ENCODE measurements at regions not wholly inside any gene's neighbourhood (a gene's known extent, or its start where the extent isn't known, plus 50 kb on each side); places are given as distances from the start of the nearest gene placed in this dataset.

DNA sequence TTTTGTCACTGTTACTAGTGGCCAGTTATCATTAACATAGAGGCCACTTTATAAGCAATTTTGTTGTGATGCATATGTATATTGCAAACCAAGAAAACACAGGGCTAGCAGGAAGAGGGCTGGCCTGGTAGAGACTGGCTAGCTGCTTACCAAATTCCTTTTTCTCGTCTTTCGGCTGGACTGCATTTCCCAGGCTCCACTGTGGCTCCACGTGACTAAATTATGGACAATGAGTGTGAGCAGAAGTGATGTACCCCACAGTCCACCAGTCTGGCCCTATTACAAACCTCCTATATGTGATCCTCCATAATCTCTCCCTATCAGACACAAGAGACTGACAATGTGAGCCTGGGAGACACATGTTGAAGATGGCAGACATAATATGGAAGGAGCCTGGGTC, 257.0 kb downstream of the MFSD1 start:
- TF ChIP-seq OSR2 (tag by site-specific recombination; IDR thresholded peaks at IDR 0.05) (no peak), ZNF341 (tag by site-specific recombination; IDR thresholded peaks at IDR 0.05; ENCODE audit: low read depth) (no peak), ZFP41 (tag by site-specific recombination; IDR thresholded peaks at IDR 0.05; ENCODE audit: borderline replicate concordance) (no peak), ZNF169 (tag by site-specific recombination; IDR thresholded peaks at IDR 0.05) (no peak)
- TF ChIP-seq, protein P1, sequence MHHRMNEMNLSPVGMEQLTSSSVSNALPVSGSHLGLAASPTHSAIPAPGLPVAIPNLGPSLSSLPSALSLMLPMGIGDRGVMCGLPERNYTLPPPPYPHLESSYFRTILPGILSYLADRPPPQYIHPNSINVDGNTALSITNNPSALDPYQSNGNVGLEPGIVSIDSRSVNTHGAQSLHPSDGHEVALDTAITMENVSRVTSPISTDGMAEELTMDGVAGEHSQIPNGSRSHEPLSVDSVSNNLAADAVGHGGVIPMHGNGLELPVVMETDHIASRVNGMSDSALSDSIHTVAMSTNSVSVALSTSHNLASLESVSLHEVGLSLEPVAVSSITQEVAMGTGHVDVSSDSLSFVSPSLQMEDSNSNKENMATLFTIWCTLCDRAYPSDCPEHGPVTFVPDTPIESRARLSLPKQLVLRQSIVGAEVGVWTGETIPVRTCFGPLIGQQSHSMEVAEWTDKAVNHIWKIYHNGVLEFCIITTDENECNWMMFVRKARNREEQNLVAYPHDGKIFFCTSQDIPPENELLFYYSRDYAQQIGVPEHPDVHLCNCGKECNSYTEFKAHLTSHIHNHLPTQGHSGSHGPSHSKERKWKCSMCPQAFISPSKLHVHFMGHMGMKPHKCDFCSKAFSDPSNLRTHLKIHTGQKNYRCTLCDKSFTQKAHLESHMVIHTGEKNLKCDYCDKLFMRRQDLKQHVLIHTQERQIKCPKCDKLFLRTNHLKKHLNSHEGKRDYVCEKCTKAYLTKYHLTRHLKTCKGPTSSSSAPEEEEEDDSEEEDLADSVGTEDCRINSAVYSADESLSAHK (tag by site-specific recombination; IDR thresholded peaks at IDR 0.05): no peak
- POLR2A ChIA-PET: no interaction called here
- CTCF ChIA-PET: interaction anchor here (0.6 kb wide), 1 partner anchor 149 kb away, joined by 3 read pairs; no protein-coding TSS in a partner anchor

DNA sequence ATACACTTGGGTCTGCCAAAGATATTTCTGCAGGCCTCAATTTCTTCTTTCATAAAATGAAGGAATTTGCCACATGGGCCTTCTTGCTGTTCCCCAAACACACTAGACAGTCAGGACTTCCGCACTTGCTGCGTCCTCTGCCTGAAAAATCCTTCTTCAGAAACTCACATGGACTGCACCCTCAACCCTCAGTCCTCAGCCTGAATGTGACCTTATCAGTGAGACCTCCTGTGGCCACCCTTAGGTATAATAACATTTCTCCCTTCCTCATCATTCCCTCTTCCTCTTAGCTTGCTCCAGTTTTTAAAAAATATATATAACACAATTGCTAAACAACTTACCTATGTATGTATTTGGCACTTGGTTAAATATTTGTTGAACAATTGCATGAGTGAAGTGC, 257.5 kb downstream of the MFSD1 start:
- H3K4me3 ChIP-seq (ENCODE audit: low read depth, low read length): no peak overlapping the region
- TF ChIP-seq ZSCAN16 (tag by site-specific recombination; IDR thresholded peaks at IDR 0.05) (no peak), KLF1 (tag by site-specific recombination; IDR thresholded peaks at IDR 0.05) (no peak), GLI4 (tag by site-specific recombination; IDR thresholded peaks at IDR 0.05) (no peak), ZNF157 (tag by site-specific recombination; IDR thresholded peaks at IDR 0.05) (no peak), ZNF585B (tag by site-specific recombination; IDR thresholded peaks at IDR 0.05) (no peak), ZNF600 (tag by site-specific recombination; IDR thresholded peaks at IDR 0.05) (no peak), ZNF426 (tag by site-specific recombination; IDR thresholded peaks at IDR 0.05) (no peak), ZFP69B (tag by site-specific recombination; IDR thresholded peaks at IDR 0.05) (no peak), PRDM2 (tag by site-specific recombination; IDR thresholded peaks at IDR 0.05; ENCODE audit: borderline replicate concordance) (no peak), ZNF23 (tag by site-specific recombination; IDR thresholded peaks at IDR 0.05; ENCODE audit: borderline replicate concordance) (no peak), ZNF623 (tag by site-specific recombination; IDR thresholded peaks at IDR 0.05) (no peak)
- TF ChIP-seq, protein P2, sequence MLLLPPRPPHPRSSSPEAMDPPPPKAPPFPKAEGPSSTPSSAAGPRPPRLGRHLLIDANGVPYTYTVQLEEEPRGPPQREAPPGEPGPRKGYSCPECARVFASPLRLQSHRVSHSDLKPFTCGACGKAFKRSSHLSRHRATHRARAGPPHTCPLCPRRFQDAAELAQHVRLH (tag by site-specific recombination; IDR thresholded peaks at IDR 0.05): no peak
- H3K36me3 ChIP-seq (ENCODE audit: control insufficient read depth in 2 of 2, insufficient read depth in 1 of 2, low read length in 2 of 2): no peaks in the 10 kb centered on the region
- CTCF ChIA-PET: interaction anchor here (0.6 kb wide), 1 partner anchor 149 kb away, joined by 3 read pairs; no protein-coding TSS in a partner anchor
- POLR2A ChIA-PET: no interaction called here
- no peaks in the 10 kb centered on the region for H3K4me1 ChIP-seq (ENCODE audit: control insufficient read depth, insufficient read depth, low read length)
- no peaks in the 10 kb centered on the region for H3K9me3 ChIP-seq (ENCODE audit: control insufficient read depth, insufficient read depth, low read depth, low read length)
- no peak overlapping the region for H3K27ac ChIP-seq (ENCODE audit: extremely low read depth, low read depth, low read length)

More for the DNA sequence above, 257.0 kb downstream of the MFSD1 start:
- Histone ChIP-seq H3K4me3 (ENCODE audit: low read depth, low read length) (no peak overlapping the region), H3K4me1 (ENCODE audit: control insufficient read depth, insufficient read depth, low read length) (no peaks in the 10 kb centered on the region), H3K27ac (ENCODE audit: extremely low read depth, low read depth, low read length) (no peak overlapping the region), H3K9me3 (ENCODE audit: control insufficient read depth, insufficient read depth, low read depth, low read length) (no peaks in the 10 kb centered on the region), H3K36me3 (ENCODE audit: control insufficient read depth in 2 of 2, insufficient read depth in 1 of 2, low read length in 2 of 2) (no peaks in the 10 kb centered on the region)

Data from HEK293 (cell line).